ENCODE measurements at regions not wholly inside any gene's neighbourhood (a gene's known extent, or its start where the extent isn't known, plus 50 kb on each side); places are given as distances from the start of the nearest gene placed in this dataset.

DNA sequence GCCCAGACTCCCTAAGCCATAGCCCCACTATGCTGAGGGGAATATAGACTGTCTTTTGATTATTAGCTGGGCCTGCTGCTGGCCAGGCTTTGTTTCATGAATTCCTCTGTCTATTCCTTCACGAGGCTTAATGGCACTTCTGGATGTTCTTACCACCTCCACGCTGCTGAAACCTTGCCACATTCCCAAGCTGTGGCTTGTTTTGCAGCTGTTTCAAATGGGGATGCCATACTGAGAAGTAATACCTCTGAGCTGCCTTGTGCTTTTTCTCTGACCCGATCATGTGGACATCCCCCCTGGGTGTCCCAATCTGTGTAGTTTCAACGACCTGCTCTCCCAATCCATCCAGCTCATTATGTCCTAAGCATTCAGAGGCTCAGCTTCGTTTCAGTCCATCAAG is 114.1 kb downstream of the ICOS start:
- peaks cover 4% of the 10 kb centered on the region for H3K27me3 Mint-ChIP-seq
- H3K9me3 Mint-ChIP-seq (ENCODE audit: insufficient read depth), result no peaks in the 10 kb centered on the region
- Histone ChIP-seq H3K27me3 (replicated peaks in 1 of 4; ENCODE audit: control extremely low read depth in 1 of 4, control insufficient read depth in 3 of 4, insufficient read depth in 4 of 4, low read length in 3 of 4) (no peaks in the 10 kb centered on the region), H3K9me3 (ENCODE audit: control extremely low read depth in 1 of 3, control insufficient read depth in 2 of 3, insufficient read depth in 1 of 3, low read length in 2 of 3) (no peaks in the 10 kb centered on the region), H3K79me2 (ENCODE audit: control insufficient read depth, insufficient read depth, low read length) (no peaks in the 10 kb centered on the region), H2AFZ (ENCODE audit: insufficient read depth, low read depth, low read length, poor library complexity, severe bottlenecking) (no peak overlapping the region), H3K4me1 (ENCODE audit: control insufficient read depth in 2 of 2, insufficient read depth in 2 of 2, low read length in 2 of 2) (peaks cover 0 to 6% of the 10 kb centered on the region in 2 donors), H3K9ac (ENCODE audit: low read length) (no peak overlapping the region), H3K4me2 (replicated peaks; ENCODE audit: low read depth, low read length, poor library complexity, severe bottlenecking) (no peak overlapping the region), H4K20me1 (ENCODE audit: control insufficient read depth, insufficient read depth, low read length, poor library complexity, severe bottlenecking) (no peaks in the 10 kb centered on the region), H3K27ac (ENCODE audit: low read length in 2 of 2) (no peak overlapping the region), H3K36me3 (replicated peaks in 1 of 2; ENCODE audit: control extremely low read depth in 1 of 2, control insufficient read depth in 1 of 2, extremely low read depth in 1 of 2, insufficient read depth in 2 of 2, low read length in 1 of 2) (no peaks in the 10 kb centered on the region), H3K4me3 (ENCODE audit: control extremely low read depth in 1 of 5, extremely low read depth in 1 of 5, insufficient read depth in 1 of 5, low read depth in 2 of 5, low read length in 4 of 5) (no peak overlapping the region)
- no peak for TF ChIP-seq EZH2 (IDR thresholded peaks at IDR 0.05; ENCODE audit: borderline replicate concordance, insufficient read depth, low read depth, low read length, poor library complexity, severe bottlenecking)
- TF ChIP-seq, protein P1, sequence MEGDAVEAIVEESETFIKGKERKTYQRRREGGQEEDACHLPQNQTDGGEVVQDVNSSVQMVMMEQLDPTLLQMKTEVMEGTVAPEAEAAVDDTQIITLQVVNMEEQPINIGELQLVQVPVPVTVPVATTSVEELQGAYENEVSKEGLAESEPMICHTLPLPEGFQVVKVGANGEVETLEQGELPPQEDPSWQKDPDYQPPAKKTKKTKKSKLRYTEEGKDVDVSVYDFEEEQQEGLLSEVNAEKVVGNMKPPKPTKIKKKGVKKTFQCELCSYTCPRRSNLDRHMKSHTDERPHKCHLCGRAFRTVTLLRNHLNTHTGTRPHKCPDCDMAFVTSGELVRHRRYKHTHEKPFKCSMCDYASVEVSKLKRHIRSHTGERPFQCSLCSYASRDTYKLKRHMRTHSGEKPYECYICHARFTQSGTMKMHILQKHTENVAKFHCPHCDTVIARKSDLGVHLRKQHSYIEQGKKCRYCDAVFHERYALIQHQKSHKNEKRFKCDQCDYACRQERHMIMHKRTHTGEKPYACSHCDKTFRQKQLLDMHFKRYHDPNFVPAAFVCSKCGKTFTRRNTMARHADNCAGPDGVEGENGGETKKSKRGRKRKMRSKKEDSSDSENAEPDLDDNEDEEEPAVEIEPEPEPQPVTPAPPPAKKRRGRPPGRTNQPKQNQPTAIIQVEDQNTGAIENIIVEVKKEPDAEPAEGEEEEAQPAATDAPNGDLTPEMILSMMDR (IDR thresholded peaks at IDR 0.05), result no peak
- no peak for DNase-seq
- ChIA-PET CTCF (no interaction called here), POLR2A (no interaction called here)
- no peak for ATAC-seq (ENCODE audit: low read depth)
- H3K27ac Mint-ChIP-seq, result no peak overlapping the region
- intact Hi-C loops (cut with micrococcal nuclease), result no loop called here
- H3K4me1 Mint-ChIP-seq, result peaks cover 6% of the 10 kb centered on the region
- H3K4me3 Mint-ChIP-seq, result no peak overlapping the region
- 88% methylated on average over 3 of the region's 5 CpGs for WGBS (ENCODE audit: insufficient coverage)

DNA sequence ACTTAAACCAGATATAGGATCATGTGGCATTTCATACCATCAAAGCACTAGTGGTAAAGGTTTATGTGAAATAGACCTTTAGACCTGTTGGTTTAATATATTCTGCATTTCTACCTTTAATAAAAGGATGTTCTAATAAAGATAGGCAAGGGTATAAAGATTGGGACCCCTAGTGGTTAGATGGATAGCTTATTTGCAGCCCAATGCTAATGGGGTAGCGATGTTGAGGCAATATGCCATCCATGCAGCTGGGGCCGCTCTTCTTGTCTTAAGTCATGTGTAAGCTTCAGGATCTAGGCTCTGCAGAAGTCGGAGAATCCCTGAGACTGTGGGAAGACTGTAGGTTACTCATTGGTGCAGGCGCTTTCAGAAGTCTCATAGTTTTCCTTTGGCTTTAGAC is 114.9 kb downstream of the ICOS start:
- Histone ChIP-seq H3K9me3 (ENCODE audit: control extremely low read depth in 1 of 3, control insufficient read depth in 2 of 3, insufficient read depth in 1 of 3, low read length in 2 of 3) (no peaks in the 10 kb centered on the region), H3K79me2 (ENCODE audit: control insufficient read depth, insufficient read depth, low read length) (no peaks in the 10 kb centered on the region), H3K4me1 (ENCODE audit: control insufficient read depth in 2 of 2, insufficient read depth in 2 of 2, low read length in 2 of 2) (peaks cover 0 to under 1% of the 10 kb centered on the region in 2 donors), H3K27ac (ENCODE audit: low read length in 2 of 2) (no peak overlapping the region), H4K20me1 (ENCODE audit: control insufficient read depth, insufficient read depth, low read length, poor library complexity, severe bottlenecking) (no peaks in the 10 kb centered on the region), H2AFZ (ENCODE audit: insufficient read depth, low read depth, low read length, poor library complexity, severe bottlenecking) (no peak overlapping the region), H3K4me2 (replicated peaks; ENCODE audit: low read depth, low read length, poor library complexity, severe bottlenecking) (no peak overlapping the region), H3K9ac (ENCODE audit: low read length) (no peak overlapping the region), H3K36me3 (replicated peaks in 1 of 2; ENCODE audit: control extremely low read depth in 1 of 2, control insufficient read depth in 1 of 2, extremely low read depth in 1 of 2, insufficient read depth in 2 of 2, low read length in 1 of 2) (no peaks in the 10 kb centered on the region), H3K4me3 (ENCODE audit: control extremely low read depth in 1 of 5, extremely low read depth in 1 of 5, insufficient read depth in 1 of 5, low read depth in 2 of 5, low read length in 4 of 5) (no peak overlapping the region), H3K27me3 (replicated peaks in 1 of 4; ENCODE audit: control extremely low read depth in 1 of 4, control insufficient read depth in 3 of 4, insufficient read depth in 4 of 4, low read length in 3 of 4) (no peaks in the 10 kb centered on the region)
- CTCF ChIA-PET, result no interaction called here
- peaks cover 4% of the 10 kb centered on the region for H3K27me3 Mint-ChIP-seq
- intact Hi-C loops (cut with micrococcal nuclease), result no loop called here
- POLR2A ChIA-PET, result no interaction called here
- DNase-seq (no peak), ATAC-seq (ENCODE audit: low read depth) (no peak)
- no peak for TF ChIP-seq EZH2 (IDR thresholded peaks at IDR 0.05; ENCODE audit: borderline replicate concordance, insufficient read depth, low read depth, low read length, poor library complexity, severe bottlenecking)
- TF ChIP-seq, protein P1 (IDR thresholded peaks at IDR 0.05), result no peak
- no peaks in the 10 kb centered on the region for H3K4me1 Mint-ChIP-seq
- no peak overlapping the region for H3K27ac Mint-ChIP-seq
- 93% methylated on average over 4 of the region's 4 CpGs for WGBS (ENCODE audit: insufficient coverage)
- H3K9me3 Mint-ChIP-seq (ENCODE audit: insufficient read depth), result no peaks in the 10 kb centered on the region
- H3K4me3 Mint-ChIP-seq, result no peak overlapping the region
